ENCODE measurements at regions not wholly inside any gene's neighbourhood (a gene's known extent, or its start where the extent isn't known, plus 50 kb on each side); places are given as distances from the start of the nearest gene placed in this dataset.
A peak's percentile ranks its signal among the peaks of the same experiment; 100 is the strongest.
"Not testable (repeated sequence)": the region's sequence is repeated elsewhere in the genome, so short reads cannot be mapped to it uniquely, and the experiment has no call there.

GRCh38 chr9:129455151-129455995, 165.5 kb downstream of the C9orf50 start:
- no peak for DNase-seq (ENCODE audit: low spot score)

- DNase-seq (ENCODE audit: low spot score) = no peak
Measured at GRCh38 chr9:129454467-129455067, 166.3 kb downstream of the C9orf50 start.

- no peak for DNase-seq (ENCODE audit: low spot score)
Measured at GRCh38 chr9:129453734-129454133, 167.2 kb downstream of the C9orf50 start.

GRCh38 chr9:129451669-129452068, 169.2 kb downstream of the C9orf50 start:
- DNase-seq (ENCODE audit: low spot score) = no peak

GRCh38 chr9:129451089-129451656, 169.7 kb downstream of the C9orf50 start:
- DNase-seq (ENCODE audit: low spot score) = no peak

GRCh38 chr9:129449066-129449465, 171.8 kb downstream of the C9orf50 start:
- no peak for DNase-seq (ENCODE audit: low spot score)

- no peak for DNase-seq (ENCODE audit: low spot score)
Measured at GRCh38 chr9:129446828-129447550, 173.9 kb downstream of the C9orf50 start.

GRCh38 chr9:129445794-129446306, 175.1 kb downstream of the C9orf50 start:
- DNase-seq (ENCODE audit: low spot score) = no peak

GRCh38 chr9:129443515-129444164, 177.3 kb downstream of the C9orf50 start:
- DNase-seq (ENCODE audit: low spot score) = not testable (repeated sequence)

- DNase-seq (ENCODE audit: low spot score) = no peak
Measured at GRCh38 chr9:129442803-129443511, 177.9 kb downstream of the C9orf50 start.

GRCh38 chr9:129441852-129442251, 179.0 kb downstream of the C9orf50 start:
- DNase-seq (ENCODE audit: low spot score) = no peak

GRCh38 chr9:129440435-129441186, 180.3 kb downstream of the C9orf50 start:
- no peak for DNase-seq (ENCODE audit: low spot score)

- no peak for DNase-seq (ENCODE audit: low spot score)
Measured at GRCh38 chr9:129439242-129439641, 181.7 kb downstream of the C9orf50 start.

- no peak for DNase-seq (ENCODE audit: low spot score)
Measured at GRCh38 chr9:129437626-129438323, 183.1 kb downstream of the C9orf50 start.

- peak; percentile 84 for DNase-seq (ENCODE audit: low spot score)
Measured at GRCh38 chr9:129436751-129437625, 183.9 kb downstream of the C9orf50 start.

- no peak for DNase-seq (ENCODE audit: low spot score)
Measured at GRCh38 chr9:129435988-129436717, 184.7 kb downstream of the C9orf50 start.

- DNase-seq (ENCODE audit: low spot score) = no peak
Measured at GRCh38 chr9:129435291-129435690, 185.6 kb downstream of the C9orf50 start.

- no peak for DNase-seq (ENCODE audit: low spot score)
Measured at GRCh38 chr9:129434187-129434586, 186.7 kb downstream of the C9orf50 start.
